Activated CD4-positive, alpha-beta memory T cell treated with anti-CD3 and anti-CD28 coated beads, Interleukin-2, amount 10 ng/mL, durations not matched to agents 7 days and 5 days (primary cell): ENCODE measurements at regions not wholly inside any gene's neighbourhood (a gene's known extent, or its start where the extent isn't known, plus 50 kb on each side); places are given as distances from the start of the nearest gene placed in this dataset.

Experiments used
- CTCF ChIA-PET: fragments of 350-600 bp; sonication (Branson Sonifier 250); formaldehyde crosslinking; loops from one replicate; lab custom pipeline; 2021; ENCODE audit warnings: antibody characterized with exemption, inconsistent platforms; lab: Charles Lee
- POLR2A ChIA-PET: fragments of 350-600 bp; sonication (Branson Sonifier 250); formaldehyde crosslinking; loops from one replicate; lab custom pipeline; 2021; ENCODE audit warnings: antibody characterized with exemption; lab: Charles Lee
- DNase-seq: peaks from one replicate; pipeline ENCODE4 v3.0.0-alpha.2; 2020
- H3K27ac Mint-ChIP-seq: one replicate; pipeline ENCODE4 v1.8.0; 2021; ENCODE audit warnings: mild to moderate bottlenecking, mixed read lengths
- H3K27me3 Mint-ChIP-seq: one replicate; pipeline ENCODE4 v1.8.0; 2021; ENCODE audit warnings: mixed read lengths
- H3K36me3 Mint-ChIP-seq: one replicate; pipeline ENCODE4 v1.8.0; 2021; ENCODE audit warnings: low read depth, mixed read lengths
- H3K4me1 Mint-ChIP-seq: one replicate; pipeline ENCODE4 v1.8.0; 2021; ENCODE audit warnings: mixed read lengths
- H3K4me3 Mint-ChIP-seq: one replicate; pipeline ENCODE4 v1.8.0; 2021; ENCODE audit warnings: mild to moderate bottlenecking, mixed read lengths
- H3K9me3 Mint-ChIP-seq: one replicate; pipeline ENCODE4 v1.8.0; 2021; ENCODE audit warnings: mixed read lengths

- H3K27me3 Mint-ChIP-seq = no peaks in the 10 kb centered on the region
- CTCF ChIA-PET = no interaction called here
Measured at GRCh38 chr11:39249566-39250365, 2209.7 kb downstream of the LRRC4C start.

GRCh38 chr11:39247570-39248137 lies 2211.8 kb downstream of the LRRC4C start:
- Mint-ChIP-seq H3K9me3 (peaks cover under 1% of the 10 kb centered on the region), H3K4me3 (no peak overlapping the region), H3K27me3 (no peaks in the 10 kb centered on the region), H3K4me1 (no peaks in the 10 kb centered on the region), H3K27ac (no peak overlapping the region), H3K36me3 (no peaks in the 10 kb centered on the region)
- DNase-seq = no peak
- POLR2A ChIA-PET = no interaction called here
- CTCF ChIA-PET = no interaction called here

More at GRCh38 chr11:39249566-39250365, 2209.7 kb downstream of the LRRC4C start:
- H3K4me1 Mint-ChIP-seq = no peaks in the 10 kb centered on the region
- H3K4me3 Mint-ChIP-seq = no peak overlapping the region
- no peaks in the 10 kb centered on the region for H3K9me3 Mint-ChIP-seq
- H3K27ac Mint-ChIP-seq = no peak overlapping the region
- H3K36me3 Mint-ChIP-seq = no peaks in the 10 kb centered on the region
- POLR2A ChIA-PET = no interaction called here
- no peak for DNase-seq

GRCh38 chr11:39239553-39239952 lies 2219.9 kb downstream of the LRRC4C start:
- no peak for DNase-seq
- POLR2A ChIA-PET = no interaction called here
- Mint-ChIP-seq H3K27me3 (no peaks in the 10 kb centered on the region), H3K4me3 (no peak overlapping the region), H3K9me3 (peaks cover 10% of the 10 kb centered on the region), H3K36me3 (no peaks in the 10 kb centered on the region), H3K27ac (no peak overlapping the region), H3K4me1 (no peaks in the 10 kb centered on the region)
- CTCF ChIA-PET = no interaction called here

GRCh38 chr11:39236916-39237315 lies 2222.5 kb downstream of the LRRC4C start:
- Mint-ChIP-seq H3K27ac (no peak overlapping the region), H3K4me3 (no peak overlapping the region), H3K36me3 (no peaks in the 10 kb centered on the region), H3K4me1 (no peaks in the 10 kb centered on the region), H3K27me3 (no peaks in the 10 kb centered on the region), H3K9me3 (peaks cover 6% of the 10 kb centered on the region)
- ChIA-PET POLR2A (no interaction called here), CTCF (no interaction called here)
- DNase-seq = no peak

DNA sequence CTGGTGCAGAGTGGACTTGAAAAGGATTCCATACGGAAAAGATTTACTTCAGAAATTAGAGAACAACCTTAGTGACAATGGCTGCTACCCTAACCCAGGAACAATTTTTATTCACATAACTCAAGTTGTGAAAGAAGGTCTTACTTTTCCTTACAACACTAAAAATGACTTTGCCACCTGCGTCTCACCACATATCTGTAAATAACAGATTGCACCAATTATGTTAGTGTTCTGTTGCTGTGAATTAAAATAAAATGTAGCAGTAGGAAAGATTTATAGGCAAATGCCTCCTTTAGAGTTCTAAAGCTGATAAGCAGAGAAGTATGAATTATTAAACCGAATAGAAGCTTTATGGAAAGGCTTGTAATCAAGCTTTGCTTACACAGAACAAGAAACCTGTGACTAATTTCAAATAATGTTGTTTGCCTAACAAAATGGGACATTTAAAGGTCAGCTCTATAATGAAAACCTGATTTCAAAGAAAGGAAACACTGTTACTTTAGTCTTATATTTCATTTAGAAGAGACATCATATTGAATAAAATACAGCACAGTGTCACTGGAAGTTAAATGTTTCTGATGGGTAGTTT lies 2237.8 kb downstream of the LRRC4C start:
- CTCF ChIA-PET = no interaction called here
- no peak overlapping the region for H3K4me3 Mint-ChIP-seq
- POLR2A ChIA-PET = no interaction called here
- peaks cover 7% of the 10 kb centered on the region for H3K9me3 Mint-ChIP-seq
- no peak overlapping the region for H3K27ac Mint-ChIP-seq
- no peaks in the 10 kb centered on the region for H3K4me1 Mint-ChIP-seq
- no peak for DNase-seq
- H3K36me3 Mint-ChIP-seq = no peaks in the 10 kb centered on the region
- no peaks in the 10 kb centered on the region for H3K27me3 Mint-ChIP-seq

GRCh38 chr11:39220501-39221230 lies 2238.8 kb downstream of the LRRC4C start:
- H3K4me1 Mint-ChIP-seq = no peaks in the 10 kb centered on the region
- no peak for DNase-seq
- no peak overlapping the region for H3K4me3 Mint-ChIP-seq
- H3K36me3 Mint-ChIP-seq = no peaks in the 10 kb centered on the region
- POLR2A ChIA-PET = no interaction called here
- CTCF ChIA-PET = no interaction called here
- no peak overlapping the region for H3K27ac Mint-ChIP-seq
- H3K9me3 Mint-ChIP-seq = peaks cover 9% of the 10 kb centered on the region
- no peaks in the 10 kb centered on the region for H3K27me3 Mint-ChIP-seq

DNA sequence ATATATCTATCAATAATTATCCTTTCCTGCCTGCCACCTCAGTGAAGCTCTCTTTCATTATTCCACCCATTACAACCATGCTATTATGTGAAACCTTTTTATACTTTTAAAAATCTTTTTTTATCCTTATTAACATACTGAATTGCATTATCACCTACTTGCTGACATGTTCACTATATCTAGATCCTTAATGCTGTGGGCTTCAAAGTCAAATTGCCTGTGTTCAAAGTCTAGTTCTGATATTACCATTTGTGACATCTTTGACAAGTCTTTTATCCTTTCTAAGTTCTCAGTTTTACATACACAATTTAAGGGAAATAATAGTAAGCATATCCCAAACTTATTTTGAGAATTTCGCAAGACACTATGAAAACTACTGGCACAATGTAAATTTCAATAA lies 2239.4 kb downstream of the LRRC4C start:
- H3K4me1 Mint-ChIP-seq = no peaks in the 10 kb centered on the region
- ChIA-PET CTCF (no interaction called here), POLR2A (no interaction called here)
- no peak overlapping the region for H3K27ac Mint-ChIP-seq
- H3K4me3 Mint-ChIP-seq = no peak overlapping the region
- no peaks in the 10 kb centered on the region for H3K36me3 Mint-ChIP-seq
- H3K9me3 Mint-ChIP-seq = peaks cover 9% of the 10 kb centered on the region
- DNase-seq = no peak
- H3K27me3 Mint-ChIP-seq = no peaks in the 10 kb centered on the region

- Mint-ChIP-seq H3K27me3 (no peaks in the 10 kb centered on the region), H3K9me3 (peaks cover 4% of the 10 kb centered on the region), H3K4me3 (no peak overlapping the region), H3K27ac (no peak overlapping the region), H3K36me3 (no peaks in the 10 kb centered on the region), H3K4me1 (no peaks in the 10 kb centered on the region)
- ChIA-PET POLR2A (no interaction called here), CTCF (no interaction called here)
- no peak for DNase-seq
Measured at GRCh38 chr11:39209981-39210380, 2249.5 kb downstream of the LRRC4C start.

- H3K4me1 Mint-ChIP-seq = no peaks in the 10 kb centered on the region
Measured at GRCh38 chr11:39205236-39205995, 2254.0 kb downstream of the LRRC4C start.

DNA sequence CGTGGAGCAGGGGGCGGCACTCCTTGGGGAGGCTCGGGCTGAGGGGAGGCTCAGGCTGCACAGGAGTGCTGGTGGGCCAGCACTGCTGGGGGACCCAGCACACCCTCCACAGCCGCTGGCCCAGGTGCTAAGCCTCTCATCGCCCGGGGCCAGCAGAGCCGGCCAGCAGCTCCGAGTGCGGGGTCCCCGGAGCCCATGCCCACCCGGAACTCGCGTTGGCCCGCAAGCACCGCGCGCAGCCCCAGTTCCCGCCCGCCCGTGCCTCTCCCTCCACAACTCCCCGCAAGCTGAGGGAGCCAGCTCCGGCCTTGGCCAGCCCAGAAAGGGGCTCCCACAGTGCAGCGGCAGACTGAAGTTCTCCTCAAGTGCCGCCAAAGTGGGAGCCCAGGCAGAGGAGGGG lies 2266.8 kb downstream of the LRRC4C start:
- peaks cover 8% of the 10 kb centered on the region for H3K9me3 Mint-ChIP-seq
- H3K27ac Mint-ChIP-seq = no peak overlapping the region
- H3K4me3 Mint-ChIP-seq = no peak overlapping the region
- no peaks in the 10 kb centered on the region for H3K27me3 Mint-ChIP-seq
- ChIA-PET CTCF (no interaction called here), POLR2A (no interaction called here)
- H3K4me1 Mint-ChIP-seq = no peaks in the 10 kb centered on the region
- DNase-seq = no peak
- H3K36me3 Mint-ChIP-seq = no peaks in the 10 kb centered on the region

More at GRCh38 chr11:39205236-39205995, 2254.0 kb downstream of the LRRC4C start:
- no peaks in the 10 kb centered on the region for H3K36me3 Mint-ChIP-seq
- ChIA-PET POLR2A (no interaction called here), CTCF (no interaction called here)
- no peak for DNase-seq
- no peak overlapping the region for H3K4me3 Mint-ChIP-seq
- no peak overlapping the region for H3K27ac Mint-ChIP-seq
- no peaks in the 10 kb centered on the region for H3K27me3 Mint-ChIP-seq
- no peaks in the 10 kb centered on the region for H3K9me3 Mint-ChIP-seq

- POLR2A ChIA-PET = no interaction called here
- H3K36me3 Mint-ChIP-seq = no peaks in the 10 kb centered on the region
- H3K4me3 Mint-ChIP-seq = no peak overlapping the region
- peaks cover 8% of the 10 kb centered on the region for H3K9me3 Mint-ChIP-seq
- H3K4me1 Mint-ChIP-seq = no peaks in the 10 kb centered on the region
- DNase-seq = no peak
- H3K27me3 Mint-ChIP-seq = no peaks in the 10 kb centered on the region
- CTCF ChIA-PET = no interaction called here
- no peak overlapping the region for H3K27ac Mint-ChIP-seq
Measured at GRCh38 chr11:39190751-39191150, 2268.7 kb downstream of the LRRC4C start.

- Mint-ChIP-seq H3K9me3 (no peaks in the 10 kb centered on the region), H3K4me3 (no peak overlapping the region), H3K36me3 (no peaks in the 10 kb centered on the region), H3K27ac (no peak overlapping the region), H3K27me3 (no peaks in the 10 kb centered on the region), H3K4me1 (no peaks in the 10 kb centered on the region)
- DNase-seq = no peak
- POLR2A ChIA-PET = no interaction called here
- CTCF ChIA-PET = no interaction called here
Measured at GRCh38 chr11:39177678-39178077, 2281.8 kb downstream of the LRRC4C start.

- Mint-ChIP-seq H3K4me1 (no peaks in the 10 kb centered on the region), H3K9me3 (no peaks in the 10 kb centered on the region), H3K4me3 (no peak overlapping the region), H3K27me3 (no peaks in the 10 kb centered on the region), H3K27ac (no peak overlapping the region), H3K36me3 (no peaks in the 10 kb centered on the region)
- ChIA-PET CTCF (interaction anchor here (0.6 kb wide), 1 partner anchor 10 kb away, joined by 3 read pairs; no protein-coding TSS in a partner anchor), POLR2A (no interaction called here)
- DNase-seq = no peak
Measured at GRCh38 chr11:39174965-39175364, 2284.5 kb downstream of the LRRC4C start.
